Spleen (tissue), 7 donors: ENCODE measurements at regions not wholly inside any gene's neighbourhood (a gene's known extent, or its start where the extent isn't known, plus 50 kb on each side); places are given as distances from the start of the nearest gene placed in this dataset.

Experiments
- POLR2A ChIP-seq, 3 donors: fragments of 450-650 bp; IDR thresholded peaks; one replicate each; pipeline ENCODE4 v1.5.1; 2017; ENCODE audit warnings: antibody characterized with exemption in 3 of 3, mild to moderate bottlenecking in 1 of 3
- TF ChIP-seq, protein P1 (sequence below), 11 experiments: fragments of 200-600 bp in 7 of 11; fragments of 450-650 bp in 4 of 11; sonication (generic) in 4 of 11; IDR thresholded peaks in 8 of 11; conservative IDR thresholded peaks in 3 of 11; 1 replicate in 7 of 11; 2 replicates in 4 of 11; pipeline versions ENCODE4 v1.4.0 to v1.8.0; 2016 to 2021; ENCODE audit warnings: antibody characterized with exemption in 11 of 11, inconsistent platforms in 4 of 11, mild to moderate bottlenecking in 1 of 11
- donor health status: DM: no; HTN: no; CAD: no; lungs with moderate emphysema.
- donor health status: DM: no; HTN: no; CAD: no.
- donor health status: DM: no; HTN: no; CAD: no.

DNA sequence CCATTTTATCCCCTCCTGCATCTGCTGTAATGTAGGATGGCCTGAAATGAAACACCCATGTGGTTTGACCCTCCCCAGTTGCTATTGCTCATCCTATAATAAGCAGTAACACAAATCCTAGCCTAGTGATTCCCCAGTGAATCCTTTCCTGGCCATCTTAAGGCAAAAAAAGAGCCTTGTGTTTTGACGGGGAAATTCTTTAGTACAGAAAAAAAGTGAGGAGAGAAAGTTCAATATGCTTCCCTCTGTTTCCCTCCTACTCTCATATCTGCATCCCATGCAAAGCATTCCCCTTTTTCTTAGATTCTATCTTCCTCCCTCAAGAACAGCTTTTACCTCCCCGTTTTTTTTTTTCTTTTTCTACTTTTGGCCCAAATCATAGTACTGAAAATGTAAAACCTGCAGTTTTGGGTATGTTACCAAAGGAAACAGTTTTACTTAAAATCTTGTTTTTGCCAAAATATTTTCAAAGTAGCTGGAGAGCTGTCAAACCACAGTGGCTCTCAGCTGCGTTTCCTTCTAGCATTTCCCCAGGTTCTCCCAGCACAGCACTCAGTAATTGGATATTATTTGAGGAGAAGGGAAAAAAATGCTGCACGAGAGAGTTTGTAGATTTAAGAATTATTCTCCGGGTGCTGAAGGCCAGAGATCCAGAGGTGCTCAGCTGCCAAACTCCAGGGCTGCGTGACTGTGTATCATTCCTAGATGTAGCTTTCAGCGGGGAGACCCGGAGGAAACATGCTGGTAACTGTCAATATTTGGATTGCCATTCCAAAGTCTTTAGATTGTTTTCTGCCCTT, 321.4 kb downstream of the NPR3 start:
- no peak for TF ChIP-seq POLR2A (IDR thresholded peaks at IDR 0.05)
- TF ChIP-seq, protein P1, sequence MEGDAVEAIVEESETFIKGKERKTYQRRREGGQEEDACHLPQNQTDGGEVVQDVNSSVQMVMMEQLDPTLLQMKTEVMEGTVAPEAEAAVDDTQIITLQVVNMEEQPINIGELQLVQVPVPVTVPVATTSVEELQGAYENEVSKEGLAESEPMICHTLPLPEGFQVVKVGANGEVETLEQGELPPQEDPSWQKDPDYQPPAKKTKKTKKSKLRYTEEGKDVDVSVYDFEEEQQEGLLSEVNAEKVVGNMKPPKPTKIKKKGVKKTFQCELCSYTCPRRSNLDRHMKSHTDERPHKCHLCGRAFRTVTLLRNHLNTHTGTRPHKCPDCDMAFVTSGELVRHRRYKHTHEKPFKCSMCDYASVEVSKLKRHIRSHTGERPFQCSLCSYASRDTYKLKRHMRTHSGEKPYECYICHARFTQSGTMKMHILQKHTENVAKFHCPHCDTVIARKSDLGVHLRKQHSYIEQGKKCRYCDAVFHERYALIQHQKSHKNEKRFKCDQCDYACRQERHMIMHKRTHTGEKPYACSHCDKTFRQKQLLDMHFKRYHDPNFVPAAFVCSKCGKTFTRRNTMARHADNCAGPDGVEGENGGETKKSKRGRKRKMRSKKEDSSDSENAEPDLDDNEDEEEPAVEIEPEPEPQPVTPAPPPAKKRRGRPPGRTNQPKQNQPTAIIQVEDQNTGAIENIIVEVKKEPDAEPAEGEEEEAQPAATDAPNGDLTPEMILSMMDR (IDR thresholded peaks at IDR 0.05 in 8 of 11, conservative IDR thresholded peaks at IDR 0.05 in 3 of 11) = no peak
